Activated T-cell treated with anti-CD3 and anti-CD28 coated beads for 4 hours (primary cell): ENCODE measurements at regions not wholly inside any gene's neighbourhood (a gene's known extent, or its start where the extent isn't known, plus 50 kb on each side); places are given as distances from the start of the nearest gene placed in this dataset.
"Not testable (repeated sequence)": the region's sequence is repeated elsewhere in the genome, so short reads cannot be mapped to it uniquely, and the experiment has no call there.

Experiments used
- DNase-seq: peaks from one replicate; pipeline ENCODE4 v3.0.0-alpha.2; 2020

- no peak for DNase-seq
Observed at GRCh38 chr13:24997367-24997967, 98.5 kb upstream of the PABPC3 start.

GRCh38 chr13:24998433-24998832 is 97.5 kb upstream of the PABPC3 start:
- no peak for DNase-seq

GRCh38 chr13:25001476-25002206 is 94.3 kb upstream of the PABPC3 start:
- no peak for DNase-seq

GRCh38 chr13:25002311-25002710 is 93.6 kb upstream of the PABPC3 start:
- DNase-seq, result not testable (repeated sequence)

- not testable (repeated sequence) for DNase-seq
Observed at GRCh38 chr13:25004489-25004888, 91.4 kb upstream of the PABPC3 start.

GRCh38 chr13:25005050-25005497 is 90.9 kb upstream of the PABPC3 start:
- not testable (repeated sequence) for DNase-seq

- DNase-seq, result not testable (repeated sequence)
Observed at GRCh38 chr13:25007389-25007788, 88.5 kb upstream of the PABPC3 start.

- not testable (repeated sequence) for DNase-seq
Observed at GRCh38 chr13:25014398-25014973, 81.5 kb upstream of the PABPC3 start.

- DNase-seq, result not testable (repeated sequence)
Observed at GRCh38 chr13:25017176-25017575, 78.8 kb upstream of the PABPC3 start.

GRCh38 chr13:25017808-25018728 is 77.9 kb upstream of the PABPC3 start:
- DNase-seq, result peak; percentile 8

- DNase-seq, result no peak
Observed at GRCh38 chr13:25018729-25019115, 77.2 kb upstream of the PABPC3 start.

GRCh38 chr13:25019741-25020140 is 76.2 kb upstream of the PABPC3 start:
- not testable (repeated sequence) for DNase-seq

GRCh38 chr13:25024175-25024574 is 71.8 kb upstream of the PABPC3 start:
- no peak for DNase-seq

- DNase-seq, result no peak
Observed at GRCh38 chr13:25032160-25032559, 63.8 kb upstream of the PABPC3 start.

- DNase-seq, result no peak
Observed at GRCh38 chr13:25034173-25034572, 61.8 kb upstream of the PABPC3 start.

GRCh38 chr13:25037057-25037813 is 58.7 kb upstream of the PABPC3 start:
- DNase-seq, result peak; percentile 19

- DNase-seq, result no peak
Observed at GRCh38 chr13:25042151-25042865, 53.6 kb upstream of the PABPC3 start.

- DNase-seq, result no peak
Observed at GRCh38 chr13:25044071-25044470, 51.9 kb upstream of the PABPC3 start.
